ENCODE measurements at regions not wholly inside any gene's neighbourhood (a gene's known extent, or its start where the extent isn't known, plus 50 kb on each side); places are given as distances from the start of the nearest gene placed in this dataset.
"Not testable (repeated sequence)": the region's sequence is repeated elsewhere in the genome, so short reads cannot be mapped to it uniquely, and the experiment has no call there.

DNA sequence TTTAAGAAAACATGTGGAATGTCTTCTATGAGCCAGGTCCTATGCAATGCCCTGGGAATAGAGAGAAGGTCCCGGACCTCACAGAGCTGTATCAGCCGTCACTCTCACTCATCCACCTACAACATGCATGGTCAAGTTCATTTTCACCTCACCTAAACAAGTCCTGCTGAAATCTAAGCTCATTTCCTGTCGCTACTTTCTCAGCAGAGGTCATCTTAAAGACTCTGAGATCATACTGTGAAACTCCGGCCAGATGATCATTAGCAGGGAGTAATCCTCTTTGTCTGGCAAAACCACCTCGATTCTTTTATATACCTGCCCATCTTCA lies 66.2 kb upstream of the LYRM9 start:
- ATAC-seq = no peak
- H3K4me1 Mint-ChIP-seq = no peaks in the 10 kb centered on the region
- no peak for DNase-seq
- no peaks in the 10 kb centered on the region for H3K9me3 Mint-ChIP-seq
- peaks cover 2% of the 10 kb centered on the region for H3K27me3 Mint-ChIP-seq
- H3K36me3 Mint-ChIP-seq (ENCODE audit: low read depth) = no peaks in the 10 kb centered on the region
- no peak overlapping the region for H3K27ac Mint-ChIP-seq
- no peak overlapping the region for H3K4me3 Mint-ChIP-seq

DNA sequence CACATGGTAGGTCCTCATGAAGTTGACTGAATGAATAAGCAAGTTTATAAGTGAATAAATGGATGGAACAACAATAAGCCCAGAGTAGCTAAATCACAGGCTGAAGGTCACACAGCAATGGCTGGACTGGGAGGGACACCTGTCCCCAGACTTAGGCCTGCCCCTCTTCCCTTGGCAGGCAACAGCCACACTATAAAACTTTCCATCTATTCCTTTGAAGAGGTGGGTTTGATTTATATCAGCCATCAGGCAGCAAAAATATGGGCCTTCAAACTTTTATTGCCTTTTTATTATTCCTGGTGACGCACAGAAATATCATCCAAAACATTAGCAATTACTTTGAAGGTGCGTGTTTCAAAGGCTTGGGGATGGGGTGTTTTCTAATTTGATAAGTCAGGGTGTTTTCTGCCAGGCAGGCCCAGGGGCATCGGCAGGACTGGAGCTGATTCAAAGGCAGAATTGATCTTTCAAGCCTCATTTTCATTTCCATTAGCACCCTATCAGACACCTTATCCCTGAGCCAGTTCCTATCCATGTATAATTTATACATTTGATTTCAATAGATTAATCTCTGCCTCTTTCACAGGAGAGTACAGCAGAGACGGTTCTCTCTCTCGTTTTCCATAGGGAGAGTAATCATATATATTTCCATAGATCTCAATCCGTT lies 67.2 kb upstream of the LYRM9 start:
- H3K9me3 Mint-ChIP-seq = no peaks in the 10 kb centered on the region
- H3K27ac Mint-ChIP-seq = no peak overlapping the region
- H3K4me1 Mint-ChIP-seq = no peaks in the 10 kb centered on the region
- no peak for ATAC-seq
- H3K27me3 Mint-ChIP-seq = peaks cover 2% of the 10 kb centered on the region
- H3K4me3 Mint-ChIP-seq = no peak overlapping the region
- DNase-seq = no peak
- H3K36me3 Mint-ChIP-seq (ENCODE audit: low read depth) = no peaks in the 10 kb centered on the region

DNA sequence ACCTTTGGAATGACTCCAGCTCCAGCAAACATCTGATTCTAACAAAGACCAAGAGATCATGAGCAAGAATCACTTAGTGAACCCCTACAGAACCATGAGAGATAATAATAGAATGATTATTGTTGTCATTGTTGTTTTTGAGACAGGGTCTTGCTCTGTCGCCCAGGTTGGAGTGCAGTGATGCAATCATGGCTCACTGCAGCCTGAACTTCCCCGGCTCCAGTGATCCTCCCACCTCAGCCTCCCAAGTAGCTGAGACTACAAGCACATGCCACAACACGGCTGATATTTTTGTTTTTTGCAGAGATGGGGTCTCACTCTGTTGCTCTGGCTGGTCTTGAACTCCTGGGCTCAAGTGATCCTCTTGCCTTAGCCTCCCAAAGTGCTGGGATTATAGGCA lies 69.4 kb upstream of the LYRM9 start:
- H3K4me1 Mint-ChIP-seq; DNase-seq; ATAC-seq; H3K27ac Mint-ChIP-seq; H3K27me3 Mint-ChIP-seq; H3K4me3 Mint-ChIP-seq; H3K36me3 Mint-ChIP-seq (ENCODE audit: low read depth); H3K9me3 Mint-ChIP-seq: not testable (repeated sequence)

DNA sequence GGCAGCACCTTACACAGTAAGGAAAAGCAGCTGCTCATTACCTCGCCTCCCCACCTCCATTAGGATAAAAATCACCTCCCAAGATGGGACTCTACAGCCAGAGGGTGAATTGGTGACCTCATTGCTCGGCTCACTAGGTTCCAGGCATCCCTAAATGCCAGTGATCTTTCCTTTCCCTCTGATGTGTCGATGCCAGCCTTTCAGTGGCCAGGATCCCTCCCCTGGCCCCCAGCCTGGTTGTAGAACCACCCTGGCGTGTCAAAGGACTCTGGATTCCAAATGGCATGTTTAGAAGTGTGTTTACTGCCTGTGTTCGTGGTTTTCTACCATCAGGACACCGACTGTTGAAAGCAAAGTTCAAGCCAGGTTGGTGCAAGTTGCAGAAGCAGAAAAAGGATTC lies 72.1 kb upstream of the LYRM9 start:
- H3K36me3 Mint-ChIP-seq (ENCODE audit: low read depth) = no peaks in the 10 kb centered on the region
- ATAC-seq (no peak), DNase-seq (no peak)
- H3K27ac Mint-ChIP-seq = no peak overlapping the region
- H3K4me1 Mint-ChIP-seq = no peaks in the 10 kb centered on the region
- no peak overlapping the region for H3K4me3 Mint-ChIP-seq
- no peaks in the 10 kb centered on the region for H3K9me3 Mint-ChIP-seq
- H3K27me3 Mint-ChIP-seq = peaks cover 7% of the 10 kb centered on the region

GRCh38 chr17:27968206-27968732 lies 74.2 kb upstream of the NLK start:
- Mint-ChIP-seq H3K27me3 (peaks cover 6% of the 10 kb centered on the region), H3K4me3 (no peak overlapping the region), H3K27ac (no peak overlapping the region), H3K9me3 (no peaks in the 10 kb centered on the region), H3K36me3 (ENCODE audit: low read depth) (no peaks in the 10 kb centered on the region), H3K4me1 (no peaks in the 10 kb centered on the region)
- DNase-seq (no peak), ATAC-seq (no peak)

- Mint-ChIP-seq H3K4me3 (no peak overlapping the region), H3K36me3 (ENCODE audit: low read depth) (no peaks in the 10 kb centered on the region), H3K9me3 (no peaks in the 10 kb centered on the region), H3K27ac (no peak overlapping the region), H3K4me1 (no peaks in the 10 kb centered on the region), H3K27me3 (peaks cover 11% of the 10 kb centered on the region)
- ATAC-seq = no peak
- DNase-seq = no peak
Observed at GRCh38 chr17:27970587-27970986, 71.9 kb upstream of the NLK start.

- Mint-ChIP-seq H3K4me3 (no peak overlapping the region), H3K27me3 (peaks cover 13% of the 10 kb centered on the region), H3K36me3 (ENCODE audit: low read depth) (no peaks in the 10 kb centered on the region), H3K9me3 (no peaks in the 10 kb centered on the region), H3K4me1 (no peaks in the 10 kb centered on the region), H3K27ac (no peak overlapping the region)
- no peak for DNase-seq
- no peak for ATAC-seq
Observed at GRCh38 chr17:27973258-27974044, 69.0 kb upstream of the NLK start.

DNA sequence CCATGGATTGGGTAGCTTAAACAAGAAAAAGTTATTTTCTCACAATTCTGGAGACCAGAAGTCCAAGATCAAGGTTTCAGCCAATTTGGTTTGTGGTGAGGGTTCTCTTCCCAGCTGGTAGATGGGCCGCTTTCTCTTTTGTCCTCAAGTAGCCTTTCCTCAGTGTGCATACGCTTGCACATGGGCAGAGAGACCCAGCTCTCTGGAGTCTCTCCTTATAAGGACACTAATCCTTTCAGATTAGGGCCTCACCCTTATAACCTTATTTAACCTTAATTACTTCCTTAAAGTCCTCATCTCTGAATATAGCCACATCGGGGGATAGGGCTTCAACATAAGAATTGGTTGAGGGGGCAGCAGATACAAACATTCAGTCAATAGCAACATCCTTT lies 68.4 kb upstream of the NLK start:
- DNase-seq = no peak
- Mint-ChIP-seq H3K27me3 (peaks cover 15% of the 10 kb centered on the region), H3K27ac (no peak overlapping the region), H3K4me3 (no peak overlapping the region), H3K4me1 (no peaks in the 10 kb centered on the region), H3K36me3 (ENCODE audit: low read depth) (no peaks in the 10 kb centered on the region), H3K9me3 (no peaks in the 10 kb centered on the region)
- no peak for ATAC-seq

DNA sequence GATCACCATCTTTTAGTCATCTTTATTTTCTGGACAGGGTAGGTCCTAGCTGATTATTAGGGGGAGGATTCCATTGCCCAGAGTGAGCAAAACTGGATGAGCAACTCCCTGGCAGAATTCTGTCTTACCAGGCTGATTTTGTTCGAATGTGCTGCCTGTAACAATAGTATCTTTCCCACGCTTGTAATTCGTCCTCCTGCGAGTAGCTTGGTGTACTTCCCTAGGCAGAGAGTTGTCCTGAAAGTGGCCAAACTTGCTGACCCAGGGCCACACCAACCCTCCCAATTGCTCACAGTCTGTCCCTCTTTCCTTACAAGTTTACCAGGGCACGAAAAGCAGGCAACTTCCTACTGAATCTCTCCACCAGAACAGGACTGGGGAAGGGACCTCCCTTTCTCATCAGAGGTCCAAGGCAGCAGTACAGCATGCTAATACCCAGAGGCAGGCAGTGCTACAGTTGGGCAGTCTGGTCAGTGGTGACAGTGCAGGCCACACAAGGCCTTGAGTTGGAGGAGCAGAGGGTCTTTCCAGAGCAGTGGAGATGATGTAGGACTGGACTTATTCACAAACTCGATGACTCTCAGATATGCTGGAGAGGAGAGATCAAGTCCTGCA lies 67.8 kb upstream of the NLK start:
- no peak overlapping the region for H3K4me3 Mint-ChIP-seq
- H3K27me3 Mint-ChIP-seq = peaks cover 16% of the 10 kb centered on the region
- no peaks in the 10 kb centered on the region for H3K9me3 Mint-ChIP-seq
- ATAC-seq = no peak
- H3K27ac Mint-ChIP-seq = no peak overlapping the region
- H3K36me3 Mint-ChIP-seq (ENCODE audit: low read depth) = no peaks in the 10 kb centered on the region
- H3K4me1 Mint-ChIP-seq = no peaks in the 10 kb centered on the region
- DNase-seq = no peak

- Mint-ChIP-seq H3K9me3 (no peaks in the 10 kb centered on the region), H3K27me3 (peaks cover 13% of the 10 kb centered on the region), H3K4me3 (no peak overlapping the region), H3K27ac (no peak overlapping the region), H3K36me3 (ENCODE audit: low read depth) (no peaks in the 10 kb centered on the region), H3K4me1 (no peaks in the 10 kb centered on the region)
- no peak for DNase-seq
- no peak for ATAC-seq
Observed at GRCh38 chr17:27975146-27976011, 67.1 kb upstream of the NLK start.

DNA sequence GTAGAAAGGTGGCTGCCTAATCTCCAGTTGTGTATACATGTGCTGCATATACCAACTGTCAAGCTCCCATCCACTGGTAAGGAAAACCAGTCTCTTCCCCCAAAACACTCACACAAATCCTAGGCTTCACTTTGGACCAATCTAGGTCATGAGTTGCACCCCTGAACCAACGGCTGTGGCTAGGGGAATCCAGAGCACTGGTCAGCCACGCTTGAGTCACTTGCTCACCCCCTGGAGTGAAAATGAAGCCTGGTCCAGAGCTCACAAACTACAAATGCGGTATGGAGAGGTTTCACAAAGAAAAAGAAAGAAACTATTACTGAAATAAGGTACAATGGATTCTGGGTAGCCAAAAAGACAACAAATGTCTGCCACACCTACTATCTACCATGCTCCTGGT lies 66.1 kb upstream of the NLK start:
- Mint-ChIP-seq H3K27me3 (peaks cover 13% of the 10 kb centered on the region), H3K4me1 (no peaks in the 10 kb centered on the region), H3K36me3 (ENCODE audit: low read depth) (no peaks in the 10 kb centered on the region), H3K27ac (no peak overlapping the region), H3K4me3 (no peak overlapping the region), H3K9me3 (no peaks in the 10 kb centered on the region)
- ATAC-seq (no peak), DNase-seq (no peak)

DNA sequence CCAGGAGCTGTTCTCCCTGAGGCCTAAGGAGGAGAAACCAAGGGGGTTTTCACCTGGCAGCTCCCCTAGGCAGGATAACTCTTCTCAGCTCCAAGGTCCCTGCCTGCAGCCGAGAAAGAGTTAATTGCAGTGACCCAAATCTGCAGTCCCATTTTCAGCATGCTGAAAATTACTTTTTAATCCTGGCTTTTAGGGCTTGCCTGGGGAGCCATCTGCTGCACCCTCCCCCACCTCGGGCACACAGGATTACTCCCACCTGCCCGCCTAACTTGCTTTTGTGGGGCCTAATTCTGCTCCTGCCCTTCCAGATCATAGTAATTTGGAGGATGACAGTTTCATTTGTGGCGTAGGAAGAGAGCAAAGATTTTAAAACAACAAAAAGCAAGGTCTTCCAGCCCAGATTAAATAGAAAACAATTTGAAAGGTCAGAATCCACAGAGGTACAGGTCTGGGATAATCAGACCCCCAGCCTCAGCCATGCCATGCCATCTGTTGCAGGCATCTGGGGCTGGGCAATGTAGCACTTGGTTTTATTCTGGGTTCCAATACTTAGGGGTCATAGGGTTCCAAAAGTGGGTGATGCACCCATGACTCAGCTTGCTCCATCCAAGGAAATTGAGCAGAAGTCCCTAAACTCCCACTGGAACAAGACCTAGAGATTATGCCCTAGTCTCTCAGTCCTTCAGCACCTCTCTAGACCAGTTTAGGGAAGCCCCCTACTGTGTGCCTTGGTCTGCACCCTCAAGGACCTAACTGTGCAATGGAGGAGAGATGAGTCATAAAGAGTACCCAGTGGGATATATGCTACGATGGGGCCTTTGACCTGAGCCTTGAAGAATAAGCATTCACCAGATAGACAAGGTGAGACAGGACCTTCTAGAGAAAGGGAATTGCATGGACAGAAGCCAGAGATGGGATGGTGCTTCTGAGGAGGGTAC lies 64.5 kb upstream of the NLK start:
- no peak overlapping the region for H3K27ac Mint-ChIP-seq
- ATAC-seq = no peak
- no peaks in the 10 kb centered on the region for H3K4me1 Mint-ChIP-seq
- H3K27me3 Mint-ChIP-seq = peaks cover 13% of the 10 kb centered on the region
- DNase-seq = no peak
- H3K4me3 Mint-ChIP-seq = no peak overlapping the region
- H3K36me3 Mint-ChIP-seq (ENCODE audit: low read depth) = no peaks in the 10 kb centered on the region
- no peaks in the 10 kb centered on the region for H3K9me3 Mint-ChIP-seq

GRCh38 chr17:27978689-27979175 lies 63.7 kb upstream of the NLK start:
- Mint-ChIP-seq H3K4me1 (no peaks in the 10 kb centered on the region), H3K27me3 (peaks cover 13% of the 10 kb centered on the region), H3K4me3 (no peak overlapping the region), H3K36me3 (ENCODE audit: low read depth) (no peaks in the 10 kb centered on the region), H3K27ac (no peak overlapping the region), H3K9me3 (no peaks in the 10 kb centered on the region)
- ATAC-seq = no peak
- no peak for DNase-seq

Measured in activated naive CD8-positive, alpha-beta T cell treated with anti-CD3 and anti-CD28 coated beads, Interleukin-2, amount 50 U/mL, for 24 hours (primary cell).